ENCODE measurements at regions not wholly inside any gene's neighbourhood (a gene's known extent, or its start where the extent isn't known, plus 50 kb on each side); places are given as distances from the start of the nearest gene placed in this dataset.

DNA sequence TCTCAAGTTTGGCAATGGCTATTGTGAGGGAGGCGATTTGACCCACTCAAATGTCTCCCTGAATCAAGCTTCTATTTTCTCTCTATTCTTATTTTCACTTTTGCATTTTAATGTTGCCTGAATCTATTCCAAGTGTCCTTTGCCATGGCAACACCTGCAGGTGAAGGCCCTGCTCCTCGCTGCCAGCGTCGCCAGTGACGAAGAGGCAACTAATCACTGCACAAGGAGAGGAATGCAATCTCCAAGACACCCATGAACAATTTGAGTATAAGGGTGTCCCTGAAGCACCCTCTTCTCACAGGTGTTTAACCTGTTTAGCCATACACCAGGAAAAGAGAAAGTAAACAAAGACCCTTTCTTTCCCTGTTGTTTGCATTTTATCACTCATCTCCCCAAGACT lies 165.6 kb upstream of the VRK2 start:
- H3K9me3 ChIP-seq (ENCODE audit: control insufficient read depth, insufficient read depth, low read length) = no peaks in the 10 kb centered on the region
- H3K4me3 ChIP-seq (ENCODE audit: low read depth, low read length) = no peak overlapping the region
- no peak overlapping the region for H3K27ac ChIP-seq (ENCODE audit: low read depth, low read length)
- no peaks in the 10 kb centered on the region for H3K36me3 ChIP-seq (ENCODE audit: control insufficient read depth, insufficient read depth, low read length)
- peak in 1 of 6 donors; percentile 69 for DNase-seq (ENCODE audit: low read depth in 4 of 6, low spot score in 6 of 6)
- H3K4me1 ChIP-seq (ENCODE audit: control insufficient read depth, insufficient read depth, low read length) = peaks cover under 1% of the 10 kb centered on the region
- H3K27me3 ChIP-seq (ENCODE audit: control insufficient read depth, insufficient read depth, low read length) = no peaks in the 10 kb centered on the region
- 35% methylated on average over 4 of the region's 5 CpGs for WGBS (ENCODE audit: insufficient coverage)

DNA sequence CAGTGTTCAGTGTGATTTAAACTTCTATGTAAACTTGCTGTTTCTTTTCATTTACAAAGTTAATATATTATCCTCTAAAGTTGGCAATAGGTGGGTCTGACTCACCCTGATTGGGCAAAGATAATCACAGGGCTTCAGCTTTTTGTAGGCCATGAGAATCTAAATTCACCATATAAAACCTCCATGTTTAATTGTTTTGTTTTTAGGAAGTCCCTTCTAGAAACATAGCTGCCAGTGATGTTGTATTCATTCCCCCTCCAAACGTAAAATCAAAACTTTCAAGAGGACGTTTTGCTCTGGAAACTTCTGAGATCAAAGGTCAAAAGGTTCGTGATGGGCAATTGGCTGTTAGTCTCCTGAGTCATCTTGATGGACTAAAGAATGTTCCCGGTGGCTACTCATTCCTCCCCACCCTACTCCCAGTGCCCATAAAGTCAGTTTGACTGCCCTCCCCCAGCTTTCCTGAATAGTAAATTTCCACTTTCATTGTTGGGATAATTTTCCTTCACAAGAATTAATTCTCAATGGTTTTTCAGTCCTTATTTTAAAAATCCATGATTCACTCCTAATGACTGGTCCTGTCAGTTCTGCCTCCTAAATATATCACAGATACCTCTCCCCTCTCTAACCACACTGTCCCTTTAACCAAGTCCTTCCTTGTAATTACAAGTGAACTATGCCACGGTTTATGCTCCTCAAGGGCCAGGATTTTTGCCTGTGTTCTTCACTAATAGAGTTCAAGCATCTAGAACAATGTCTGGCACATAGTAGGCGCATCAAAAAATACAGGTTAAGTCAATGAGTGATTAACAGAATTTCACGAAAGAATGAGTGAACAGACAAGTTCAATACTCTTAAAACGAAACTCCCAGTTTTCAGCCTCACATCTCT lies 164.4 kb upstream of the VRK2 start:
- DNase-seq (ENCODE audit: low read depth in 4 of 6, low spot score in 6 of 6) = no peak
- Histone ChIP-seq H3K36me3 (ENCODE audit: control insufficient read depth, insufficient read depth, low read length) (no peaks in the 10 kb centered on the region), H3K4me3 (ENCODE audit: low read depth, low read length) (no peak overlapping the region), H3K9me3 (ENCODE audit: control insufficient read depth, insufficient read depth, low read length) (no peaks in the 10 kb centered on the region), H3K27me3 (ENCODE audit: control insufficient read depth, insufficient read depth, low read length) (no peaks in the 10 kb centered on the region), H3K4me1 (ENCODE audit: control insufficient read depth, insufficient read depth, low read length) (peaks cover 6% of the 10 kb centered on the region), H3K27ac (ENCODE audit: low read depth, low read length) (no peak overlapping the region)
- WGBS (ENCODE audit: insufficient coverage) = 85% methylated on average over 4 of the region's 8 CpGs

DNA sequence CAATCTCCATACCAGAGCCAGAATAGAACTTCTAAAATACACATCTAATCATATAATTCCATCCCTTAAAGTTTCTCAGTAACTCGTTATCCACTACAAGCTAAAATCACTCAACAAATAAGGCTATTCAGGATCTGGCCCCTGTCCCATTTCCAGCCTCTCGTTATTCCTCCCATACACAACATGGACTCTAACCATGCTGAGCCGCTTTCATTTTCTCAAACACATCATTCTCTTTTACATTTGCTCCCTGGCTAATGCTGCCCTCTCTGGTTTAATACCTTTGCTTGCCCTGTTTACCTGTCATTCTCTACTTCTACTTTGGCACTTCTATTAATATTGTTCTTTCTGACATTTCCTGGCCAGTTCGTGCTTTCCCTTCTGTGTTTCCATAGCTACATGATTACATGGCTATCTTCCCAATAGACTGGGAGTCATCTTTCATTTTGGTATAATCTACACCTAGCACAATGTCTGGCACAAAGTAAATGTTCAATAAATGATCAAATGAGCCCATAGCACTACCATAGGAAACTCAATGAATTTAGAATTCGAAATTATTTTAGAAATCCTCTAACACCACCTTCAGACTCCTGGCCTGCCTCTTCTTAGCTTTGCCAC lies 163.6 kb upstream of the VRK2 start:
- WGBS (ENCODE audit: insufficient coverage) = 55% methylated on average over 4 of the region's 5 CpGs
- Histone ChIP-seq H3K27ac (ENCODE audit: low read depth, low read length) (no peak overlapping the region), H3K9me3 (ENCODE audit: control insufficient read depth, insufficient read depth, low read length) (no peaks in the 10 kb centered on the region), H3K27me3 (ENCODE audit: control insufficient read depth, insufficient read depth, low read length) (no peaks in the 10 kb centered on the region), H3K36me3 (ENCODE audit: control insufficient read depth, insufficient read depth, low read length) (no peaks in the 10 kb centered on the region), H3K4me1 (ENCODE audit: control insufficient read depth, insufficient read depth, low read length) (peaks cover 6% of the 10 kb centered on the region), H3K4me3 (ENCODE audit: low read depth, low read length) (no peak overlapping the region)
- DNase-seq (ENCODE audit: low read depth in 4 of 6, low spot score in 6 of 6) = no peak

DNA sequence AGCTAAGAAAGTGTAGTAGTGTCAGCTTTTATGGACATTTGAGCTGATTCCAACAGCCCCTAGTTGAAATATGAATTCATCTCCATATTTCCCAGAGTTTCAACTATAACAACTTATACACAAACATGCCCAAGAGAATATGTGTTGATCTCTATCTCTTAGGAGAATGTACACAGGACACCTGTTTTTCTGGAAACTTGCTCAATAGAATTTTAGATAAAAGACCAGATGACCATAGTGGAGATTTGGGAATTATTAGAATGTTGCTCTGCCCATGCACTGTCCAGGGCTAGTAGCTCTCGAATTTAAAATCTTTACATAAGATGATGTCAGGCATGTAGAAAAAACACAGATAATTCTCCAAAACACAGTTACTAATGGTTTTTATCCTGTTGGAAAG lies 162.3 kb upstream of the VRK2 start:
- no peak for DNase-seq (ENCODE audit: low read depth in 4 of 6, low spot score in 6 of 6)
- no peak overlapping the region for H3K27ac ChIP-seq (ENCODE audit: low read depth, low read length)
- no peaks in the 10 kb centered on the region for H3K9me3 ChIP-seq (ENCODE audit: control insufficient read depth, insufficient read depth, low read length)
- no peak overlapping the region for H3K4me3 ChIP-seq (ENCODE audit: low read depth, low read length)
- no peaks in the 10 kb centered on the region for H3K27me3 ChIP-seq (ENCODE audit: control insufficient read depth, insufficient read depth, low read length)
- WGBS (ENCODE audit: insufficient coverage) = no CpG with 5 or more reads among the region's 1 CpG
- peaks cover 6% of the 10 kb centered on the region for H3K4me1 ChIP-seq (ENCODE audit: control insufficient read depth, insufficient read depth, low read length)
- H3K36me3 ChIP-seq (ENCODE audit: control insufficient read depth, insufficient read depth, low read length) = no peaks in the 10 kb centered on the region

DNA sequence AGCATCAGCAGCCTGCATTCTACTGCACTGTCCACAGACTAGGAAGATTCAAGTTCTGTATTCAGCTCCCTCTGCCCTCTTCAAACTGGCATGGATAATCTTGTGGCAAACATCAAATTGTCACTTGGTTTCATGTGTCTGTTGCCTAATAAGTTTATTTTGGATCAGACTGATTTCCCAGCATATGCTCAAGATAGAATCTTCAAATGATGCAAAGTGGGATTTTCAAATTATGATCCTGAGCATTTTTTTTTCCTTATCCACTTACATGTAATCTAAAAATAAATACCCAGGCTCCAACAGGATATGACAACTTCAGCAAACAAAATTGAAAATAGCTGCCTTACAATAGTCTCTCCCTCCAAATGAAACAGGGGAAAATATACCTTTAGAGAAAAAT lies 160.9 kb upstream of the VRK2 start:
- Histone ChIP-seq H3K36me3 (ENCODE audit: control insufficient read depth, insufficient read depth, low read length) (no peaks in the 10 kb centered on the region), H3K4me3 (ENCODE audit: low read depth, low read length) (no peak overlapping the region), H3K9me3 (ENCODE audit: control insufficient read depth, insufficient read depth, low read length) (no peaks in the 10 kb centered on the region), H3K27me3 (ENCODE audit: control insufficient read depth, insufficient read depth, low read length) (no peaks in the 10 kb centered on the region), H3K4me1 (ENCODE audit: control insufficient read depth, insufficient read depth, low read length) (peaks cover 6% of the 10 kb centered on the region), H3K27ac (ENCODE audit: low read depth, low read length) (no peak overlapping the region)
- DNase-seq (ENCODE audit: low read depth in 4 of 6, low spot score in 6 of 6) = peak in 1 of 6 donors; percentile 65

DNA sequence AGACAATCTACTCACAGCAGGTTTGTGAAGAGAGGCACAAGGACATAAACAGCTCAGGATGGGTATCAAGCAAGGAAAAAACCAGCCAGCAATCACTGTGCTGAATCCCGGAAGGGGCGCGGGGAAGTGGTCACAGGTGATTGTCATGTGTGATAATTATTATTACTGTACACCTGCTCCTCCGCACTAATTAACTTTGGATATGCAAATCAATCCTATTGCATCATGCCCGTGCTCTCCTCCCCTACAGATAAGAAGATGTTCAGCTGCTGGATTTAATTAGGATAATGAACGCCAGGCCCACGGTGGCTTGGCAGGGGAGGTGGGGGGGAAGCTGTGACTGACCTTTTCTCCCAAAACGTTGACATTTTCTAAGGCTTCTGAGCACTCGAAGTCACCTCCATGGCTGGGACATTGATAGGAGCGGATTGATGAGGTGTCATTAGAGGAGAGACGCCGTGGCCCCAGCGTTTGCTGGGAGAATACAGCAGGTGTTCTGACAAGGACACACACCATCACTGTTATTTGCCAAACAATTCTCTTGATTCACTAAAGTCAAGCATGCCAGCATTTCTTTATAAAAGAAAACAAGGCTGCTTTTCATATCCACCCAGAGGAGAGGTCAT lies 160.3 kb upstream of the VRK2 start:
- Histone ChIP-seq H3K27me3 (ENCODE audit: control insufficient read depth, insufficient read depth, low read length) (no peaks in the 10 kb centered on the region), H3K9me3 (ENCODE audit: control insufficient read depth, insufficient read depth, low read length) (no peaks in the 10 kb centered on the region), H3K4me1 (ENCODE audit: control insufficient read depth, insufficient read depth, low read length) (peaks cover 6% of the 10 kb centered on the region), H3K4me3 (ENCODE audit: low read depth, low read length) (no peak overlapping the region), H3K27ac (ENCODE audit: low read depth, low read length) (no peak overlapping the region), H3K36me3 (ENCODE audit: control insufficient read depth, insufficient read depth, low read length) (no peaks in the 10 kb centered on the region)
- peak in 2 of 6 donors; percentile 53 to 90 for DNase-seq (ENCODE audit: low read depth in 4 of 6, low spot score in 6 of 6)
- 33% methylated on average over 4 of the region's 13 CpGs for WGBS (ENCODE audit: insufficient coverage)

DNA sequence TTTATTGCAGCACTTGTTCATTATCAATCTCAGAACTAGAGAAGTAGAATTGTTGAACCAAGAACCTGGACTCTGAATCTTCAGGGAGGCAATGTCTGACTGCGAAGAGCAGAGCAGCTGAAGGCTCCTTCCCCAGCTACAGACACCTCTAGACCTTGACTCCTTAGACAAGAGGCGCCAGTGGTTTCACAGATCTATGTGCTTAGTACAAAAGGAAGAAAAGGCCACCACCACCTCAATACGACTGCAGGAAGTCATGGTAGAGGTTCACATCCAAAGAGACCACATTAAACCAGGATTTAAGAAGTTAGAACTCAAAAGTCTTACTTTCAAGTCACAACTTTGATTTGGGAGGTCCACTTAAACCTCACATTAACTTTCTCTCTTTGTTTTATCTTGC lies 158.1 kb upstream of the VRK2 start:
- no CpG with 5 or more reads among the region's 3 CpGs for WGBS (ENCODE audit: insufficient coverage)
- Histone ChIP-seq H3K27ac (ENCODE audit: low read depth, low read length) (no peak overlapping the region), H3K36me3 (ENCODE audit: control insufficient read depth, insufficient read depth, low read length) (no peaks in the 10 kb centered on the region), H3K4me3 (ENCODE audit: low read depth, low read length) (no peak overlapping the region), H3K27me3 (ENCODE audit: control insufficient read depth, insufficient read depth, low read length) (no peaks in the 10 kb centered on the region), H3K4me1 (ENCODE audit: control insufficient read depth, insufficient read depth, low read length) (peaks cover 6% of the 10 kb centered on the region), H3K9me3 (ENCODE audit: control insufficient read depth, insufficient read depth, low read length) (no peaks in the 10 kb centered on the region)
- no peak for DNase-seq (ENCODE audit: low read depth in 4 of 6, low spot score in 6 of 6)

DNA sequence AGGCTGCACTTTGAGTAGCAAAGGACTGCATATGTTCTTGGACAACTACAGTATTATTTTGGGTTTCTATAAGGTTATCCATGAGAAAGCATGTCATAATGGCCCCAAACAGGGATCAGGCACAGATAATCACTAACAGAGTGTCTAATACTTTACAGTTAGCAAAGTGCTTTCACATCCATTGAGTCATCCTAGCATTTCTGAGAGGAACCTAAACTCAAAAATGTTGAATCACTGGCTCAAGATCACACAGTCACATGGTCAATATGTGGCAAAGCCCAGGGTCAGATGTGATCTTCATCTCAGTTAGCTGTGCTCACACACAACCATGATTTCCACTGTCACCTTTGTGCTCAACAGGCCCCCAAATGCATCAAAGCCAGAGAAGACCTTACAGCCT lies 156.1 kb upstream of the VRK2 start:
- DNase-seq (ENCODE audit: low read depth in 4 of 6, low spot score in 6 of 6) = peak in 1 of 6 donors; percentile 13
- Histone ChIP-seq H3K4me3 (ENCODE audit: low read depth, low read length) (no peak overlapping the region), H3K36me3 (ENCODE audit: control insufficient read depth, insufficient read depth, low read length) (no peaks in the 10 kb centered on the region), H3K27ac (ENCODE audit: low read depth, low read length) (no peak overlapping the region), H3K9me3 (ENCODE audit: control insufficient read depth, insufficient read depth, low read length) (no peaks in the 10 kb centered on the region), H3K27me3 (ENCODE audit: control insufficient read depth, insufficient read depth, low read length) (no peaks in the 10 kb centered on the region), H3K4me1 (ENCODE audit: control insufficient read depth, insufficient read depth, low read length) (peaks cover 6% of the 10 kb centered on the region)

DNA sequence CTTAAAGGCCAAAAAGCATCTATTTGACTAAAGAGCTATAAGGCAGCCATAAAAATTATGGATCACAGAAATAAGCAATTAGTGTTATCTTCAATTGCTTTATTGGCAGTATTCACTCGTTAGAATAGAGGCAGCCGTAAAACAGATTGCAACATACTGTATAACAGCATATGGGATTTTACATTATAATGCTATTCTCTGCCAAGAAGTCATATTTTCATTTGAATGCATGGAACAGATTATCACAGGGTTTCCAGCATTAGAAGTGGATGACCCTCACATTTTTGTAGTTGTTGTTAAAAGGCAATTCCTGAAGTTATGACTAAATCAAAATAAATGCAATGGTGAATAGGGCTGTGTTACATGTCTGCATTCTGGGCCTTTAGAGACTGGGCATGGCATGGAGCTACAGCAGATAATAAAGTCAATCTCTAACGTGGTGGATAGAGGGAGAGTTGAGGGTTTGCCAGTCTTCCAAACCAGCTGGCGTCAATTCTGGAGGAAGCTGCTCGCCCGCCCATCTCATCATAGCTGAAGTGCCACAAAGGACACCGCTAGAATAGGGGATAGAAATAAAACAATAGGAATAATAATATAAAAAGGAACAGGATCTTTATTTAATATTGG lies 155.4 kb upstream of the VRK2 start:
- peaks cover 4% of the 10 kb centered on the region for H3K4me1 ChIP-seq (ENCODE audit: control insufficient read depth, insufficient read depth, low read length)
- H3K27ac ChIP-seq (ENCODE audit: low read depth, low read length) = no peak overlapping the region
- WGBS (ENCODE audit: insufficient coverage) = no CpG with 5 or more reads among the region's 7 CpGs
- H3K36me3 ChIP-seq (ENCODE audit: control insufficient read depth, insufficient read depth, low read length) = no peaks in the 10 kb centered on the region
- H3K27me3 ChIP-seq (ENCODE audit: control insufficient read depth, insufficient read depth, low read length) = no peaks in the 10 kb centered on the region
- no peaks in the 10 kb centered on the region for H3K9me3 ChIP-seq (ENCODE audit: control insufficient read depth, insufficient read depth, low read length)
- peak in 2 of 6 donors; percentile 75 to 85 for DNase-seq (ENCODE audit: low read depth in 4 of 6, low spot score in 6 of 6)
- no peak overlapping the region for H3K4me3 ChIP-seq (ENCODE audit: low read depth, low read length)

All from spinal cord (tissue), 9 donors.